PC-9 (cell line): ENCODE measurements at regions not wholly inside any gene's neighbourhood (a gene's known extent, or its start where the extent isn't known, plus 50 kb on each side); places are given as distances from the start of the nearest gene placed in this dataset.
"Not testable (repeated sequence)": the region's sequence is repeated elsewhere in the genome, so short reads cannot be mapped to it uniquely, and the experiment has no call there.

Source experiments
- BruUV-seq: library from RNA; stranded (reverse); fragments of 400-500 nt; replicated peaks from 2 replicates; lab custom pipeline; 2021; lab: Mats Ljungman, UMichigan
- CTCF ChIA-PET: fragments of 300-600 bp; sonication (Branson Sonifier 250); formaldehyde crosslinking; loops from one replicate; lab custom pipeline; 2022; ENCODE audit warnings: antibody characterized with exemption; lab: Charles Lee
- POLR2A ChIA-PET: fragments of 300-600 bp; sonication (Branson Sonifier 250); formaldehyde crosslinking; loops from one replicate; lab custom pipeline; 2022; ENCODE audit warnings: antibody characterized with exemption; ENCODE audit not compliant: unreplicated experiment; lab: Charles Lee
- DNase-seq, 2 experiments: peaks; one replicate each; pipeline versions ENCODE4 v3.0.0 to v3.0.0-alpha.2; 2015 to 2022; ENCODE audit warnings: mixed read lengths in 1 of 2
- H2AFZ ChIP-seq: fragments of 200-600 bp; sonication (generic); 2 replicates; pipeline ENCODE4 v1.8.1; 2017; ENCODE audit warnings: antibody characterized with exemption
- H3F3A ChIP-seq: fragments of 200-600 bp; sonication (generic); 2 replicates; pipeline ENCODE4 v1.8.1; 2017; ENCODE audit warnings: antibody characterized with exemption, mild to moderate bottlenecking, low read depth; ENCODE audit not compliant: insufficient read depth
- H3K27ac ChIP-seq: fragments of 200-600 bp; sonication (generic); 2 replicates; pipeline ENCODE4 v1.6.1; 2016; ENCODE audit warnings: mixed run types
- H3K27me3 ChIP-seq: fragments of 200-600 bp; sonication (generic); 2 replicates; pipeline ENCODE4 v1.6.1; 2016; ENCODE audit warnings: low read depth, mixed run types; ENCODE audit not compliant: insufficient read depth
- H3K36me3 ChIP-seq: fragments of 200-600 bp; sonication (generic); 2 replicates; pipeline ENCODE4 v1.6.1; 2016; ENCODE audit warnings: low read depth, mixed run types
- H3K4me1 ChIP-seq: fragments of 200-600 bp; sonication (generic); replicated peaks from 2 replicates; pipeline ENCODE4 v1.6.1; 2016; ENCODE audit warnings: mixed run types; ENCODE audit not compliant: insufficient read depth
- H3K4me2 ChIP-seq: fragments of 200-600 bp; sonication (generic); 2 replicates; pipeline ENCODE4 v1.6.1; 2017; ENCODE audit warnings: mixed run types
- H3K4me3 ChIP-seq: fragments of 200-600 bp; sonication (generic); 2 replicates; pipeline ENCODE4 v1.6.1; 2016; ENCODE audit warnings: mixed run types
- H3K79me2 ChIP-seq: fragments of 200-600 bp; sonication (generic); 2 replicates; pipeline ENCODE4 v1.6.1; 2017; ENCODE audit warnings: low read depth, mixed run types
- H3K9me2 ChIP-seq: fragments of 200-600 bp; sonication (generic); 2 replicates; pipeline ENCODE4 v1.8.1; 2017; ENCODE audit warnings: mild to moderate bottlenecking; ENCODE audit not compliant: insufficient read depth
- H3K9me3 ChIP-seq: fragments of 200-600 bp; sonication (generic); 2 replicates; pipeline ENCODE4 v1.8.1; 2016; ENCODE audit warnings: low read depth; ENCODE audit not compliant: insufficient read depth
- H4K20me1 ChIP-seq: fragments of 200-600 bp; sonication (generic); 2 replicates; pipeline ENCODE4 v1.8.1; 2017; ENCODE audit not compliant: insufficient read depth
- CTCF ChIP-seq: fragments of 200-600 bp; sonication (generic); conservative IDR thresholded peaks from 2 replicates; pipeline ENCODE4 v1.6.1; 2017; ENCODE audit warnings: mixed run types, antibody characterized with exemption, mild to moderate bottlenecking, moderate library complexity
- EZH2 ChIP-seq: fragments of 200-600 bp; sonication (generic); IDR thresholded peaks from 2 replicates; pipeline ENCODE4 v1.8.0; 2017; ENCODE audit warnings: antibody characterized with exemption, low read depth
- intact Hi-C: fragments of 100-400 bp; cut with micrococcal nuclease; formaldehyde crosslinking; loops from one replicate; pipeline ENCODE4 v1.10.0; 2022; ENCODE audit not compliant: unreplicated experiment

- ChIA-PET CTCF (no interaction called here), POLR2A (no interaction called here)
- Histone ChIP-seq H3K9me3 (no peaks in the 10 kb centered on the region), H3K27ac (no peak overlapping the region), H3K4me1 (no peaks in the 10 kb centered on the region), H3K4me2 (no peak overlapping the region), H3K4me3 (no peak overlapping the region), H3K79me2 (no peaks in the 10 kb centered on the region), H3K9me2 (no peaks in the 10 kb centered on the region), H4K20me1 (no peaks in the 10 kb centered on the region), H2AFZ (no peak overlapping the region), H3K36me3 (no peaks in the 10 kb centered on the region), H3K27me3 (no peaks in the 10 kb centered on the region), H3F3A (no peaks in the 10 kb centered on the region)
- TF ChIP-seq CTCF = no peak
- TF ChIP-seq EZH2 = no peak
- intact Hi-C loops = loop anchor here (10.0 kb wide), 1 partner anchor 517 kb away; no protein-coding TSS in a partner anchor
- DNase-seq = no peak
- BruUV-seq = no TSS peak
These were observed 98.0 kb upstream of the TRIM77 start for GRCh38 chr11:89612096-89612495.

- TF ChIP-seq EZH2 = no peak
- no peak for TF ChIP-seq CTCF
- POLR2A ChIA-PET = no interaction called here
- intact Hi-C loops = loop anchor here (10.0 kb wide), 1 partner anchor 519 kb away; no protein-coding TSS in a partner anchor
These were observed 96.2 kb upstream of the TRIM77 start for GRCh38 chr11:89613911-89614310.

GRCh38 chr11:89614428-89614827 is 95.7 kb upstream of the TRIM77 start:
- H3K9me2 ChIP-seq, H3K4me2 ChIP-seq, BruUV-seq, DNase-seq, H3K79me2 ChIP-seq, CTCF ChIA-PET, H2AFZ ChIP-seq, POLR2A ChIA-PET, H3K27ac ChIP-seq, H3K27me3 ChIP-seq, H3K4me1 ChIP-seq, H3K4me3 ChIP-seq, H3F3A ChIP-seq, H3K36me3 ChIP-seq, H3K9me3 ChIP-seq, H4K20me1 ChIP-seq: not testable (repeated sequence)
- intact Hi-C loops = loop anchor here (10.0 kb wide), 1 partner anchor 520 kb away; no protein-coding TSS in a partner anchor

More at GRCh38 chr11:89613911-89614310, 96.2 kb upstream of the TRIM77 start:
- Histone ChIP-seq H3K9me3 (no peaks in the 10 kb centered on the region), H4K20me1 (no peaks in the 10 kb centered on the region), H2AFZ (no peak overlapping the region), H3K36me3 (no peaks in the 10 kb centered on the region), H3K27me3 (no peaks in the 10 kb centered on the region), H3K79me2 (no peaks in the 10 kb centered on the region), H3K4me3 (no peak overlapping the region), H3K4me2 (no peak overlapping the region), H3K27ac (no peak overlapping the region), H3F3A (no peaks in the 10 kb centered on the region), H3K4me1 (no peaks in the 10 kb centered on the region), H3K9me2 (no peaks in the 10 kb centered on the region)
- no TSS peak for BruUV-seq
- no peak for DNase-seq
- CTCF ChIA-PET = no interaction called here

GRCh38 chr11:89615642-89616041 is 94.5 kb upstream of the TRIM77 start:
- H4K20me1 ChIP-seq, H3K79me2 ChIP-seq, H3K4me3 ChIP-seq, DNase-seq, H2AFZ ChIP-seq, H3F3A ChIP-seq, POLR2A ChIA-PET, BruUV-seq, H3K36me3 ChIP-seq, H3K27me3 ChIP-seq, CTCF ChIA-PET, H3K27ac ChIP-seq, H3K4me2 ChIP-seq, H3K9me2 ChIP-seq, H3K9me3 ChIP-seq, H3K4me1 ChIP-seq: not testable (repeated sequence)
- intact Hi-C loops = loop anchor here (10.0 kb wide), 1 partner anchor 521 kb away; no protein-coding TSS in a partner anchor

GRCh38 chr11:89616161-89616560 is 93.9 kb upstream of the TRIM77 start:
- BruUV-seq, H3K27ac ChIP-seq, H3K9me3 ChIP-seq, H3F3A ChIP-seq, H3K27me3 ChIP-seq, H3K36me3 ChIP-seq, POLR2A ChIA-PET, H3K4me2 ChIP-seq, H3K4me1 ChIP-seq, DNase-seq, H3K79me2 ChIP-seq, H2AFZ ChIP-seq, H4K20me1 ChIP-seq, H3K9me2 ChIP-seq, H3K4me3 ChIP-seq, CTCF ChIA-PET: not testable (repeated sequence)
- intact Hi-C loops = loop anchor here (10.0 kb wide), 1 partner anchor 521 kb away; no protein-coding TSS in a partner anchor
